PC-9 (cell line): ENCODE measurements at regions not wholly inside any gene's neighbourhood (a gene's known extent, or its start where the extent isn't known, plus 50 kb on each side); places are given as distances from the start of the nearest gene placed in this dataset.
"Not testable (repeated sequence)": the region's sequence is repeated elsewhere in the genome, so short reads cannot be mapped to it uniquely, and the experiment has no call there.

Experiments used
- EZH2 ChIP-seq: fragments of 200-600 bp; sonication (generic); IDR thresholded peaks from 2 replicates; pipeline ENCODE4 v1.8.0; 2017; ENCODE audit warnings: antibody characterized with exemption, low read depth
- TF ChIP-seq, protein P1 (sequence below): fragments of 200-600 bp; sonication (generic); conservative IDR thresholded peaks from 2 replicates; pipeline ENCODE4 v1.6.1; 2017; ENCODE audit warnings: mixed run types, antibody characterized with exemption, mild to moderate bottlenecking, moderate library complexity

DNA sequence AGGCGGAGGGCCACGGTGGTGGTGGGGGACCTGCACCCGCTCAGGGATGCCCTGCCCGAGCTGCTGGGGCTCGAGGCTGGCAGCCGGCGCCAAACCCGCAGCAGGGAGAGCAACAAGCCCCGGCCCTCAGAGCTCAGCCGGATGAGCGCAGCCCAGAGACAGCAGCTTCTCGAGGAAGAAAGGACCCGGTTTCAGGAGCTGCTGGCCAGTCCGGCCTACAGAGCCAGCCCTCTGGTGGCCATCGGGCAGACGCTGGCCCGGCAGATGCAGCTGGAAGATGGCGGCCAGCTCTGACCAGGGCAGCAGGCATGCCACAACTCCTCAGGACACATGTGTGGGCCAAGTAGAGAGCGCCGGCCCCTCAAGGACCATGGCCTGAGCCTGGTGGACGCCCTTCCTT is 484.4 kb downstream of the TUBA3C start:
- TF ChIP-seq, protein P1, sequence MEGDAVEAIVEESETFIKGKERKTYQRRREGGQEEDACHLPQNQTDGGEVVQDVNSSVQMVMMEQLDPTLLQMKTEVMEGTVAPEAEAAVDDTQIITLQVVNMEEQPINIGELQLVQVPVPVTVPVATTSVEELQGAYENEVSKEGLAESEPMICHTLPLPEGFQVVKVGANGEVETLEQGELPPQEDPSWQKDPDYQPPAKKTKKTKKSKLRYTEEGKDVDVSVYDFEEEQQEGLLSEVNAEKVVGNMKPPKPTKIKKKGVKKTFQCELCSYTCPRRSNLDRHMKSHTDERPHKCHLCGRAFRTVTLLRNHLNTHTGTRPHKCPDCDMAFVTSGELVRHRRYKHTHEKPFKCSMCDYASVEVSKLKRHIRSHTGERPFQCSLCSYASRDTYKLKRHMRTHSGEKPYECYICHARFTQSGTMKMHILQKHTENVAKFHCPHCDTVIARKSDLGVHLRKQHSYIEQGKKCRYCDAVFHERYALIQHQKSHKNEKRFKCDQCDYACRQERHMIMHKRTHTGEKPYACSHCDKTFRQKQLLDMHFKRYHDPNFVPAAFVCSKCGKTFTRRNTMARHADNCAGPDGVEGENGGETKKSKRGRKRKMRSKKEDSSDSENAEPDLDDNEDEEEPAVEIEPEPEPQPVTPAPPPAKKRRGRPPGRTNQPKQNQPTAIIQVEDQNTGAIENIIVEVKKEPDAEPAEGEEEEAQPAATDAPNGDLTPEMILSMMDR = not testable (repeated sequence)
- TF ChIP-seq EZH2 = not testable (repeated sequence)
